ENCODE measurements at regions not wholly inside any gene's neighbourhood (a gene's known extent, or its start where the extent isn't known, plus 50 kb on each side); places are given as distances from the start of the nearest gene placed in this dataset.

GRCh38 chr3:59430341-59430740 is 380.5 kb upstream of the CFAP20DC start:
- TF ChIP-seq CTCF (IDR thresholded peaks at IDR 0.05; ENCODE audit: low read depth, low read length, missing input control) = no peak
- no peak for TF ChIP-seq SP1 (IDR thresholded peaks at IDR 0.05)
- TF ChIP-seq EGR1 (IDR thresholded peaks at IDR 0.05; ENCODE audit: low read depth in 2 of 2) = no peak
- no peak for TF ChIP-seq YY1 (IDR thresholded peaks at IDR 0.05)
- TF ChIP-seq JUND (IDR thresholded peaks at IDR 0.05) = no peak
- TF ChIP-seq, protein P1, sequence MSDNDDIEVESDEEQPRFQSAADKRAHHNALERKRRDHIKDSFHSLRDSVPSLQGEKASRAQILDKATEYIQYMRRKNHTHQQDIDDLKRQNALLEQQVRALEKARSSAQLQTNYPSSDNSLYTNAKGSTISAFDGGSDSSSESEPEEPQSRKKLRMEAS (IDR thresholded peaks at IDR 0.05) = no peak
- no peak for TF ChIP-seq GABPA (IDR thresholded peaks at IDR 0.05 in 1 of 2, conservative IDR thresholded peaks at IDR 0.05 in 1 of 2)
- TF ChIP-seq RAD21 (IDR thresholded peaks at IDR 0.05) = no peak
- TF ChIP-seq RXRA (IDR thresholded peaks at IDR 0.05) = no peak
- no peak for TF ChIP-seq NR2F2 (IDR thresholded peaks at IDR 0.05)
